ENCODE measurements at regions not wholly inside any gene's neighbourhood (a gene's known extent, or its start where the extent isn't known, plus 50 kb on each side); places are given as distances from the start of the nearest gene placed in this dataset.

DNA sequence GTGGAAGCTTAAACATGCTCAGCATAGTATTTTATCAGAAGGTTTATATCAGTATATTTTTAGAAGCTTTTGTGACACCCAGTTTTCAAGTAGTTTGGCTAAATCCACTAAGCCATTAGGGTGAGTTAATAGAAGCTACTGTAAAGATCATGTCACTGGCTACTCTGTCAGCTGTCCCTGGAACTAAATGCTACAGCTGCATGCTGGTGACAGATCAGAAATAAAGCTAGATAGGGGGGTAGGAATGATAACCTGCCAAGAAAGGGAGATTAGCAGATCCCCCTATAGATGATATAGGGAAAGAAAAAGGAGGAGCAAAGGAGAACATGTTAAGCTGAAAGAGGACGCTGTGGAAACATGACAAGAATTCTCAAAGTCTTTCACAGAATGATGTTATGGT is 363.2 kb downstream of the QKI start:
- DNase-seq (ENCODE audit: low read depth in 2 of 2) = no peak

DNA sequence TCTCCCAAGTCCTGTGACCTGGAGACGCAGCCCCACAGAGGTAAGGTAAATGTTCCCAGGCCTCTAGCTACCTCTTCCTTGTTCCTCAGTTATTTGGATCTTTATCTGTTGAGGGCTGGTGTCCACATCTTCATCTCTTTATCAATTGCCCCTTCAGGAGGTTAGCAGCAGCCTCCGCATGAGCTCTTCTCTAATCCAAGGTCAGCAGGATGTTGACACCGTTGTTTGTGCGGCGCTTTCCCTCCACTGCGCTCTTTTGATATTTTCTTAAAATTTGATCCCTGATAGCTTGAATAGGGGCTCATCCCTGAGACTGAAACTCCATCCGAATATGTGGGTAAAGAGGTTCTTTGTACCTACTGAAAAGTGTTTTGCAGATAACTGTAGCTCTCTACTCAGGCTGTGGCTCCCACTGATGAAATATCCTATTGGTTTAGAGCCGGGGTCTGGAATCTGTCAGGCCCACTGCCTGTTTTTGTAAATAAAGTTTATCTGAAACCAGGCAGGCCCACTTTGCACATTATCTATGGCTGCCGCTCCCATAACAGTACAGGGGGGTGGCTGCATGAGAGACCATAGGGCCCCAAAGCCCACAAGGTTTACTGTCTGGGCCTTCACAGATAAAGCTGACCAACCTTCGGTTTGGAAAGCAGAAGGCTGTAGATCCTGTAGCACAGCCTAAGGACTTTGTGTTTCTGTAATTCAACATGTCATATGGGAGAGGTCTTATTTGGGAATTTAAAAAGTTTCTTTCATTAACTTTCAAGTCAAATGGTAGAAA is 362.6 kb downstream of the QKI start:
- DNase-seq (ENCODE audit: low read depth in 2 of 2) = no peak

DNA sequence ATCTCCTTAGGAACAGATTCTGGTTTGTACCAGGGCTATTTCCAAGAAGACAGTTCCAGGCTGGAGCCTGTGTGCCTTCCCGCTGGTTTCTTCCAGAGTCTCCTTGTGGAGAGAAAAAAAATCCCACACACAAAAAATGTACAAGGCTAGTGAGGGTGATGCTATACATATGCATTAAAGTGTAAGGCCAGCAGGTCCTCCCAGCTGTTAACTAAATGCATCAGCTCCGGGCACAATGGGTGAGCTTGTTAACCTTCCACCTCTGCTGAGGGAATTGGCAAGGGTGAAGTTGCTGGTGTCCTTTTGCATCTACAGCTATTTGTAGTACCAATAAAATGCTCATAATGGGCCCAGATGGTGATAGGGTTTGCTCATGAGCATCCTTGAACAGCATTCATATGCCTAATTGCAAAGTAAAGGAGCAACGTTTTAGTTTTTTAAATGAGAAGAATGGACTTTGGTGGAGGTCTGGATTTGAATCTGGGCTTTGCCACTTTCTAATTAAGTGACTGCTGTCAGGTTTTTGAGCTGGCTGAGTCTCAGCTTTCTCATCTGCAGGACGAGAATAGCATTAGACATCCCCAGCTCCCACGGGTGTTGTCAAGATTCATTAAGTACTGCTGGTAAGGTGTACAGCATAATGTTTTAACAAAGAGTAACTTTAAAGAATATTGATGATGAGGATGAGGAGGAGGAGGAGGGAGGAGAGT is 361.8 kb downstream of the QKI start:
- no peak for DNase-seq (ENCODE audit: low read depth in 2 of 2)

DNA sequence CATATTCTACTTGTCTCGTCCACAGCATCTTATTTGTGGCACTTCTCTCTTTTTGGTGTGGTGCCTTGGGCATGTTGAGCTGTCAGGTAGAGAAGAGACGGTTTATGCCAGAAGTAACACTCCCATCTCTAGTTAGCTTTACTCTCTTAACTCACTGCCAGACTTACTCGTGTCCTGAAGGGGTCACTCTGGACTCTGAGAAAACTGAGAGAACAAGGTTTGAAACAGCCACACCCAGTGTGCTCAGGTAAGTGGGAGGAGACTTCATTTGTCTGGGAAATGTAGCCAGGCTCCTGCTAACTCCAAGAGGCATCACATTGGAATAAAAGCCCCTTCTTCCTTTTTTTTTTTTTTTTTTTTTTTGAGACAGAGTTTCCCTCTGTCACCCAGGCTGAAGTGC is 360.8 kb downstream of the QKI start:
- DNase-seq (ENCODE audit: low read depth in 2 of 2) = no peak

DNA sequence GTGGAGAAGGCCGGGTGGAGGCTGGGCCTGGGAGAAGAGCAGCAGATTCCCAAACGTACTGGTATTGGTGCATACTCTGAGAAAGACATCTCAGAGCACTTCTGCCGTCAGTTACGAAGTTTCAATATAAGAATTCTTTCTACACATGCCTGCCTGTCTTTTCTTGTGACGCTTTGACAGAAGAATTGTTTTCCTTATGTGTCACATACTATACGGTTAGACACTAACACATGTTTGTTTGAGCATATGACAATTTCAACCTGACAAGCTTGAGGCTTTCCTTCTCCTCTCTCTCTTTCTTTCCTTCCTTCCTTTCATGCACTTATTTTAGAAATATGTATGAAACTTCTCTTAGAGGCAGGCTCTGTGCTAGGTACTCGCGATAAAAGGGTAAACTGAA is 360.0 kb downstream of the QKI start:
- no peak for DNase-seq (ENCODE audit: low read depth in 2 of 2)

DNA sequence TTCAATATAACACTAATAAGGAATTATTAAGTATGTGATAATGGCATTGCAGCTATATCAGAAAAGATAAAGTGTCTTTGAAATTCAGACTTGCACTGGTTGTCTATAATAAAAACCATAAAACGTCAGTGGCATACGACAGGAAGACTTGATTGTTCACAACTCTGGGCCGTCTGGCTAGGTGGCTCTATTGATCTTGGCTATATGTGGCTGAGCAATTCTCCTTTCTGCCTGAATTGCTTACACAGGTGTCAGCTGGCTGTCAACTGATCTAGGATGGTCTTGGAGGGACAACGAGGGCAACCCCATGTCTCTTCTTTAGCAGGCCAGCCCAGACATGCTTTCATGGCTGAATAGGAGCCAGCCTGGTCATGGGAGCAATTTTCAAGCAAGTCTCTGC is 359.1 kb downstream of the QKI start:
- no peak for DNase-seq (ENCODE audit: low read depth in 2 of 2)

DNA sequence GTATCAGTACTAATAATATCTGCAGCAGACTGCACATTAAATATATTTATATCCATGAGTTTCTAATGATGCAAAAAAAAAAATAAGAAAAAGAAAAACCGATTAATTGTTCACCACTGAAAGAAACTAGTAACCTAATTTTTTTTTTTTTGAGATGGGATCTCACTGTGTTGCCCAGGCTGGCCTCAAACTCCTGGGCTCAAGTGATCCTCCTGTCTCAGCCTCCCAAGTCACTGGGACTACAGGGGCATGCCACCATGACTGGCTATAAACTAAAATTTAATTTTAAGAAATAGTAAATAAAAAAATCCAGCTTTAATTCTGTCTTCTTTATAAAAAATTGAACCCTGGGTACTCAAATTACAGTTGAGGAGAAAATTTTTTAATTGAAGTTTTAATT is 358.2 kb downstream of the QKI start:
- no peak for DNase-seq (ENCODE audit: low read depth in 2 of 2)

DNA sequence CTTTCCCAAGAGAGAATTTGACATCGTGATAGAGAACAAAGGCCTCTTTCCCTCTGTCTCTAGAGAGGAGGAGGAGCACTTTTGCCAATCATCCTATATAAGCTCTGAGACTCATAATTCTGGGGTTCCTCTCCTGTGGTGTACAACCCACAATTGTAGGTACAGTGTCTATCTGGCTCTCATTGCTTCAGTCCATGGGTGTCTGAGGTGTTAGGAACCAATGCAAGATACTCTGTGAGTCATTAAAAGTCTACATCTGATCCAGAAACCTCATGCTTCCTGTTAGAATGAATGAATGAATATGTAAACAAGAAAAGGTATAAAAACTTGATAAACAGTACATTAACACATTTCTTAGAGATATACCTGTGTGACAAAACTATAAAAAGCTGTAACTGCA is 356.7 kb downstream of the QKI start:
- DNase-seq (ENCODE audit: low read depth in 2 of 2) = no peak

DNA sequence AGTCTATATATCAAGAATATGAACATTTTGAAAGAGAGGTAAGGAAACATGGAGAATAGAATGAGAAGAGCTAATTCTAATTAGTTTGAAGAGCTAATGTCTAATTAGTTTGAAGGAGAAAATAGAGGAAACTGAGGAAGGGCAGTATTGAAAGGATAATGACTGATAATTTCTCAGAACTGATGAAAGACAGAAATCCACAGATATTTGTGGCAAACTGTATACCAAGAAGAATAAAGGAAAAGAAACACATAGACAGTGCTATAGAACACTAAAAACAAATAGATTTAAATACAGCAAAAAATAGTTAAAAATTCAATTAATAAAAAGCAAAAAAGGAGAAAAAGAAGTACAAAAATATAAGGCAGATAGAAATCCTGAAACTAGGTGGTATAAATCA is 354.4 kb downstream of the QKI start:
- no peak for DNase-seq (ENCODE audit: low read depth in 2 of 2)

DNA sequence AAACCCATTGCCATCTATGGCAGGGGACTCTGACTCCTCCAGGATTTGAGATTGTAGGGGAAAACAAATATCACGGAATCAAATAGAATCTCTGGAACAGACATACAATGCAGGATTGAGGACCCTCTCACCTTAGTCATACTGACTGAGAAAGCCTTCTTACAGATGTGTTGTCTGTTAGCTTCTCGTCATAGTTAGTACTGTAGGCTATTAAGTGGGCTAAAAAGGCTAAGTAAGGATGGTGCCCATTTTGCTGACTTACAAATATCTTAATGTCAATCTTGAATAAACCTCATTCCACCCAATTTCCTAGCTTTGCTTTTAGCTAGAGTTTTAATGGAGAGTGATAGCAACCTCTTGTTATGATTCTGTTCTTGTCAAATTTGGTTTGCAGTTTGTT is 352.4 kb downstream of the QKI start:
- no peak for DNase-seq (ENCODE audit: low read depth in 2 of 2)

DNA sequence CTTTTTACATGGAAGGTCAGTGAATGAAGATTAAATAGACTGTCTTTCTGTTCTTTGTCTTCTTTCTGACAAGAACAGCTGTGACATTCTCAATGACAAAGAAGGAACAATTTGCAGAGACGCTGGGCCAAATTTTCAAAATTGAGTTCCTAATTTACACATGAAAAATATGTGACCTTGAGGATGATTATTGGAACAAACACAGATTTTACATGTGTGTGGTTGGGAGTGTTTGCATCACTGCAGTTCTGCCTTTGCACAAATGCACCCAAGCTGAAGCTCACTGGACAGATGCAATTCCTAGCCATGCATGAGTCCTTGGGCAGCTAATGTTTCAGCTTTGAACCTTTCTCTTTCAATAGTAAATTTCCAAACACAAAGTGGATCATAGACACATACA is 350.8 kb downstream of the QKI start:
- DNase-seq (ENCODE audit: low read depth in 2 of 2) = no peak

DNA sequence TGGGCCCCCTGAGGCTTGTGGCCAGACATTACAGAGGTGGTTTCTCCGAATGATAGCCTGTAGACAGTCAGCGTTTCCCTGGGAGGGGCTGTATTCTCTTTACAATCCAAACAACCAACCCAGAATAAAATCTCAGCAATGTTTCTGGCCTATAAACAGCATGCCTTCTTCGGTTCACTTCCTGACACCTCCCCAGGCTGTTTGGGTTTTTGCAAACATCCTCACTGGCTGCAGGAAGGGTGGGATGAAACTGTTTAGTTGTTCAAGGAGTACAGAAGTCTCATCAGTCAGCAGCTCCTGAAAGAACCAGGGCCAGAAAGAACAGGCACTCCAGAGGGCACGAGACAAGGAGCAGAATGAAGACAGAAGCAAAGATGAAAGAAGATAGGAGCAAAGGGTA is 350.0 kb downstream of the QKI start:
- no peak for DNase-seq (ENCODE audit: low read depth in 2 of 2)

DNA sequence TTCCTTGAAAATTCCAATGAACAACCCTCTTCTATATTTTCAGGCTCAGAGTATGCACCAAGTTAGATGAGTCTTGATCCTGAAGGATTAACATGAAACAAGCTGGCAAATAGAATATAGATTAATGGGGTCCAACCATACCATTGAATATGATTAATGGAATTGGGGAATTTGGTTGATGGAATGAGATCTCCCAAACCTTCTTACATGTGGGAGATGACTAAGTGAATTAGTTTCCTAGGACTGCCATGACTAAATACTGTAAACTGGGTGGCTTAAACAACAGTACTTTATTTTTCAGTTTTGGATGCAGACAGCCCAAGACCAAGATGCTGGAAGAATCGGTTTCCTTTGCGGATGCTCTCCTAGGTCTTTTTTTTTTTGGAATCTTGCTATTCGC is 347.0 kb downstream of the QKI start:
- no peak for DNase-seq (ENCODE audit: low read depth in 2 of 2)

DNA sequence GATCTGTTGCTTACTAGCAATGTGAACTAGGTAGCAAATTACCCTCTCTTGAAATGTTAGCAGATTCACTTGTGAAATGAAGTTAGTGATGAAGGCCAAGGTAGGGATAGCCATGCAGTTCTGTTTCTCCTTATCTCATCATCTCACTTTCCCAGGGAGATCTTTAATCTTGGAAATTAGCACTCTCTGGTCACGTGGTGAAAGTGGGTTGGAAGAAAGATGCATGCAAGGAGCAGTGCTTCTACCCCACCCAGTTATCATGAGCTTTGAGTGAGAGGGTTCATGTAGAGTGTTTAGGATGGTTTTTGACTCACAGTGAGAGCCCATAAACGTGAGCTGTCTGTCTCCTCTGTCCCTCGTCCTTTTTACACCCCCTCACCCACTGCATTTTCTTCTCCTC is 346.3 kb downstream of the QKI start:
- DNase-seq (ENCODE audit: low read depth in 2 of 2) = no peak

DNA sequence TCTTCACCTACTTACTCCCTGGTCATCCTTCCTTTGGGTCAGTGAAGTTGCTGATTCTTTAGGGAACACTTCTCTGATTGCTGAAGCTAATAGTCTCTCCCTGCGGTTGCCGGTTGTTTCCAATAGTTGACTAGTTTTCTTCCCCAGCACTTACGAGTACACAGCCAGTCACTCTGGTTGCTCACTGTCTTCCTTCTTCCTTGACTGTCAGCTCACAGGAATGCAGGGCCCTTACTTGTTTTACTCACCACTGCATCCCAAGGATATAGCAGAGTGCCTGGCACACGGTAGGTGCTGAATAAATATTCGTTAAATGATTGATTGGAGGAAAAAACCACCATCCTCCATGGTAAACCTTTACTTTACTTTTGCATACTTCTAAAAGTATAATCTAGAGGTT is 345.0 kb downstream of the QKI start:
- no peak for DNase-seq (ENCODE audit: low read depth in 2 of 2)

DNA sequence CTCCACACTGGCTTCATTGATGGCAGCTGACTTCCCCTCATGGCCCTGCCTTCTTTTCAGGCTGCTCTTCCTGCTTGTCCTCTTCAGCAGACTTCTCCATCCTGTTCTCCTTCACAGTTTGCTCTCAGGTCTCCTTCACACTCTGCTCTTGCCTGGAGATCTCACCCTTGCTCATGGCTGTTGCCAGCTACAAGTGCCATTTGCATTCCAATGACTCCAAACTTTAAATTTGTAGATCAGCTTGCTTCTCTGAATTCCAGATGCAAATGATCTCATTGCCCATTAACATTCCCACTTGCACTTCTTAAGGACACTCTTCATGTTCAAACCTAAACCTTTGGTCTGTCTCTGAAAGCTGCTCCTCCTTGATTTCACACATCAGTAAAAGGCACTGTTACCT is 343.0 kb downstream of the QKI start:
- DNase-seq (ENCODE audit: low read depth in 2 of 2) = no peak

DNA sequence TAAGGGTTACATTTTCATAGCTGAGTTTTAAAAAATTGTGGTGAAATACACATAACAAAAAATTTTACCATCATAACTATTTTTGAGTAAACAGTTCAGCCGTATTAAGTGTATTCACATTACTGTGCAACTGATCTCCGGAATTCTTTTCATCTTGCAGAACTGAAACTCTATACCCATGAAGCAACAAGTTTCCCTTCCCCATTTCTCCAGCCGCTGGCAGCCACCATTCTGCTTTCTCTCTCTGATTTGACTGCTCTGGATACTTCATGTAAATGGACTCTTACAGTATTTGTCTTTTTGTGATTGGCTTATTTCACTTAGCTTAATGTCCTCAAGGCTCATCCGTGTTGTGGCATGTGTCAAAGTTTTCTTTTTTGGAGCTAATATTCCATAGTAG is 341.6 kb downstream of the QKI start:
- no peak for DNase-seq (ENCODE audit: low read depth in 2 of 2)

DNA sequence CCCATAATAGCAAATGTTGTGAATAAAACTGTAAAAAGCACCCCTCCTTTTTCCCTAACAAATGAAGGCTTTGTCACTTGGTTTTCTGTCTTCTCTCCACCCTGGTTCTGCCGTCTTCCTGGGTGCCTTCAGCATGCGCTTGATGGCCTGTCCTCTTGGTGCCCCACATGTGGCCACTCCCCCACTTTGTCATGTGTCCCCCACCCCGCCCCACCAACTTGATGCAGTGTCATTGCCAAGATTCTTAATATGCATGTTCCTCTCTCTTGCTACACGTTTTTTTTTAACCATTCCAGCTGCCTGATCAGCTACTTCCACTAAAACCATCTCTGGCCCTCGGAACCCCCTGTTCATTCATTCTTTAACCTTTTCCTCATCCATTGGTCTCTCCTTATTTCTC is 340.3 kb downstream of the QKI start:
- no peak for DNase-seq (ENCODE audit: low read depth in 2 of 2)

DNA sequence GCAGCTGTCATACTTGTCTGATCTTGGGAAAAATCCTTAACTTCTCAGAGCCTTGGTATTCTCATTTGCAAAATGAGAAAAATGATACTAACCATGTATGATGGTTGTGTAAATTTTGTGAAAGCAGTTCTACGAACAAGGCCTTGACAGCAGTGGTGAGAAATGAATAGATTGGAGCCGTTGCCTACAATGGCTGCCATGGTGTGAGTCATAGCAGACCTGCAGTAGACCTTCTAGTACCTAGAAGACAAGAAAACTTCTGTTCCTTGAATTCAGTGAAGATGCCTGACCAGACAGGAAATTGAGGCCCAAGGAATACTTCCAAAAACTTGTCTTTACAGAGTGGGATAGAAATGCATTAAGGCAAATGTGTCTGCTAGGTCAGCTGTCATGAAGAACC is 338.9 kb downstream of the QKI start:
- DNase-seq (ENCODE audit: low read depth in 2 of 2) = no peak

DNA sequence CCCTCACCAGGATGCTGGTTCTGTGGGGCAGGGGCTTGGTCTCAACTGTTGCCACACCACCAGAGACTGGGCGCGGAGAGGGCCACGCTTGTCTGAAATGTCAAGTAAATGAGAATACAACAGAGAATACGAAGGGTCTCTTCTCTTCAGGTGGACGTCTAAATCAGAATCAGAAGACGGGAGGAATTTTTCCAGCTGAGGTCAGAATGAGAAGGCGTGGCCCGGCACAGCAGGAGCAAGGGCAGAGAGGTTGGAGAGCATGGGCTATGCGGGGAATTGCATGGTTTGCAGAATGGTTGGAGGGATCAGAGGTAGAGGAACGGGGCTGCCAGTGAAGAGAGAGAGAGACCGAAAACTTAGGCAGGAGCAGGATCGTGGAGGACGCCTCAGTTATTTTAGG is 337.9 kb downstream of the QKI start:
- DNase-seq (ENCODE audit: low read depth in 2 of 2) = no peak

DNA sequence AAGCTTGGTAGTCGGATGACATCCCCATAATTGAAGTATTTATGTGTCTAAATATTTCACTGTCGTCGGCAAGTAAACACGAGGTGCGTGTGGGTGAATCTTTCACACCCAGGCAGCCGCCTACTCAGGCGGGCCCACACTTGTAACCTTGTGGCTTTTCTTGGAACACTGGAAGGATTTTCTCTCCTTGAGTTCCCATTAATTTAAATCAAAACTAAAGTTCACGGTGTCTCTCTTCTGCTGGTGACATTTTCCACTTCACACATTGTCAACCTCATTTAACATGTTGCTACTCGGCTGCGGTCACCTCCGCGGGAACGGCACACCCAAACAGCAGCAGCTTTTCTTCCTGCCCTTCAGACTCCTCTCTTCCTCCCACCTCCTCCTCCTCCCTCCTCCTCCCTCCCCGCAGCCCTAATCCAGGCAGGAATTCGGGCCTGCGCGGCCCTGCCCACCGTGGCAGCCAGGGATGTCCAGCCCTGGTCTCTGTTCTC is 336.6 kb downstream of the QKI start:
- DNase-seq (ENCODE audit: low read depth in 2 of 2) = peak; percentile 8 to 28

DNA sequence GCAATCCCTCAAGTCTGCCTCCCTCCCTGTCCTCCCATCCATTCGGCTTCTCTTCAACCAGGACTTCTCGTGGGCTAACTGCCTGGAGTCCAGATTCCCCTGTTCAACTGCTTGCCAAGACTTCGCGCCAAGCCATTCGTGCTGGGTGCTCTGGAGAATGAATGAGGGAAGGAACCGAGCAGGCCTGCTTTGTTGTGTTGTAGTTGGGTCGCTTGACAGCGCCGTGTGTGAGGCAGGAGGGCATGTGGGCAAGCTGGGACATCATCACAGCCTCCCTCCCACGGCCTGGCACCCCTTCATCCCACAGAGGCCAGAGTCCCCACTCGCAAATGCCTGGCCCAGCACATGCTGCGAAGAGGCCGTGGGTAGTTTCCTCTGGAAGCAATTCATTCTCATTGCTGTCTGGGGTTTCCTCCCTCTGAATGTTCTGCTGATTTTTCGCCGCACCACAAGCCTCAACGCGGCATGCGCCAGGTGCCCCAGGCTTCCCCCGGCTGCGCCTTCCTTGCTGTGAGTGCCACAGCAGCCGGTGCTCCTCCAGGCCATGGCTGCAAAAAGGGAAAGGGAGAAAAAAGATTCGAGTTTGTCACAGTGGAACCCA is 336.0 kb downstream of the QKI start:
- DNase-seq (ENCODE audit: low read depth in 2 of 2) = peak in 1 of 2 donors; percentile 3

DNA sequence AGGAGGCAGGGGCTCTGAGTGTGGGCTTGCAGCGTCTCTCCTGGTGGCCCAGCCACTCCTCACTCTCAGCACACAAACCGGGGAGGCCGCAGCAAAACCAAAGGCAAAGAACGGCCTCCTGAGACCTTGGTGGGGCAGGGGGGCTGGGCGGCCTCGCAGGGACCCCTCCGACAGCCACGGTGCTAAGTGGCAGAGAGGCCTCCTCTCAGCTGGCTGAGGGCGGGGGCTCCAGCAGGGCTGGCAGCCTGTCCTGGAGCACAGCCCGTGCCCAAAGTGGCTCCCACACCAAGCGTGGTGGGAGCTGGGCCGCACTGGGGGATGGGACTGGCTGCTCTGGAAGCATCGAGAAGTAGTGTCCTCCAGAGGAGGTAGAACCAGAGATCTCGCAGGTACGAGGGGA is 334.4 kb downstream of the QKI start:
- DNase-seq (ENCODE audit: low read depth in 2 of 2) = no peak
